ENCODE measurements at regions not wholly inside any gene's neighbourhood (a gene's known extent, or its start where the extent isn't known, plus 50 kb on each side); places are given as distances from the start of the nearest gene placed in this dataset.
A peak's percentile ranks its signal among the peaks of the same experiment; 100 is the strongest.

DNA sequence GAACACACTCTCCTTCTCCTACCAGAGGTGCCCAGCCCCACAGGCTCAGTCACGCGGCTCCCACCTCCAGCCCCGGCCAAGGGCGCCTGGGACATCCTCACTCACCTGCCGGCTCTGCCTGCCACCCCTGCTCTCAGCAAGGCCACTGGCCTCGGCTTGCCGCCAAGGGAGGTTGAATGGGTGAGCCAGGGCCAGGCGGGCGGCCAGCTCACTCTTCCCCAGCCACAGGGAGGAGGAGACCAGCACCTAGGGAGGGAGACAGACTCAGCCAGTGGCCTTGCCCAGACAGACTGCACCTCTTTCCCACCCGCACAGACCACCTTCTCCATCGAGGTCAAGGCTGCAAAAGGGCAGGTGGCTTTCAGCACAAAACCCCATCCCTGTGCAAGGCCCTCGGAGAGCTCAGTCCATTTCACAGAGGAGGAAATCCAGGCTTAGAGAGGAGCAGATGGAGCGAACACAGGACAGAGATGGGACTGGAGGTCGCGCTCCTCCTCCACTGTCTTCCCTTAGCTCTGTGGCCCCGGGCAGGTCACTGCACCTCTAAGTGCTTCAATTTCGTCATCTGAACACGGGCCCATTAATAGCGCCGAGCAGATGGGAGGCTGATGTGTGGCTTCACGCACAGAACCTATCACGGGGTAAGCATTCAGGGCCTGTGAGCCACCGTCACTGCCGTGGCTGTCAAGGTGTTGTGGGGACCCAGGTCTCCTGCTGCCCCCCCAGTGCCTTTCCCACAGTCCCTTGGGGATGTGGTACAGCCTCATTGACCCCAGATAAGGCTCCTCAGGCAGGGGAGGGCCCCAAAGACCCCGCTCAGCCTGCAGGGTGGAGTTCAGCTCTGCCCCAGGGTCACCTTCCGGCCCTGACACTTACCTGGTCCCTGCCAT, 56.1 kb downstream of the RMI2 start:
- DNase-seq (ENCODE audit: low read depth): no peak

DNA sequence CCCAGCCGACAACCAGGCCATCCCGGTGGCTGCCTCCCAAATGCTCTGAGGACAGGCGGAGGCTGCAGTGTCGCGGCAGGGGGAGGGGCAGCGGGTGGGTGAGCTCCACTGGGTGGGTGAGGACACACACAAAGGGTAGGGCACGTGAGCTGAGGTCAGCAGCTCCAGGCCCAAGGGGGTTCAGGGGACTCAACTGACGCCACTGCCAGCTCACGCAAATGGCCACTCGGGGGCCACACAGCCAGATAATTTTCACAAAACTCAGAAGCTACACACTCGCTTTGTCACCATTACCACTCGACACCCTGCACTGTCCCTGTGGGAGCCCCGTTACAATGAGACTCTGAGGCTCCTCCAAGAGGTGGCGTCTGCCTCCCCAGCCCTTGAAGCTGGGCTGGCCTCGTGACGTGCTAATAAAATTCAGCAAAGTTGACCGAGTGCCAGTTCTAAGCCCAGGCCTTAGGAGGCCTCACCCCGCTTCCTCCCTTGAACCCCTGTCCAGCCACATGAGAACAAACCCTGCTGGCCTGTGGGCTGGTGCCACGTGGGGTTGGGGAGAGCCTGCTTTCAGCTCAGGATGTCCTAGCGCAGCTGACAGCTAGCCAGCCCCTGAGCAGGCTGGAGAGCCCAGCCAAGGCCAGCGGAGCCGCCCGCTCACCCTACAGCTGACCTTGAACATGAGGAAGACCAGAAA, 56.9 kb downstream of the RMI2 start:
- no peak for DNase-seq (ENCODE audit: low read depth)

DNA sequence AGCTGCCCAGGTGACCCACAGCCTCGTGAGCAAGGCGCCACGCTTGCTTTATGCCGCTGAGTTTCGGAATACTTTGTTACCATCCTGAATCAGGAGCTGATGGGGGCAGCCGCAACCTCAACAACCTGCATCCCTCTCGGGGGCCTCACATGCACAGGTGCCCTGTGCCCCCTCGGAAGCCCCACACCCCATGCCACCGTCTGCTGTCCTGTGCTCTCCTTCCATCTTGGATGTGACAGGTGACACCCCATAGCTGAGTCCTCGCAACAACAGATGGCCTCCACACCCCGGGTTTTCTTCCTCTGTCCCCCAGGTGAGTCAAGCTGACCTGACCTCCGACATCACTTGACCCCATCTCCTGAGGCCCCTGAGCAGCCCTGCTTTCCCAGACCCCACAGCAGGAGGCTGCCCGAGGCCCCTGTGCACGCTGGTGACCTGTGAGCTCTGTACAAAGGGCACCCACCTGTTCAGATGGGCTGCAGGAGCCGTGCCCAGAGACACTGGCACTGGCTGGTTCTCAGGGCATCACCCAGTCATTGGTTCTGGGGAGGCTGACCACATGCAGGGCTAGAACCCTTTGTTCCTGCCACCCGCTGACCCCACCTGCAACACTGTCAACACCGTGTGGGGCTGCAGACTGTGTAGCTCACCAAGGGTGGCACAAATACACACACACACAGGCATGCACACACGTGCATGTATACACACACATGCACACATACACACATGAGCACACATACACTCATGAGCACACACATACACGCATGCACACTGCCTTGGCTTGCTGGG, 57.7 kb downstream of the RMI2 start:
- DNase-seq (ENCODE audit: low read depth): no peak

DNA sequence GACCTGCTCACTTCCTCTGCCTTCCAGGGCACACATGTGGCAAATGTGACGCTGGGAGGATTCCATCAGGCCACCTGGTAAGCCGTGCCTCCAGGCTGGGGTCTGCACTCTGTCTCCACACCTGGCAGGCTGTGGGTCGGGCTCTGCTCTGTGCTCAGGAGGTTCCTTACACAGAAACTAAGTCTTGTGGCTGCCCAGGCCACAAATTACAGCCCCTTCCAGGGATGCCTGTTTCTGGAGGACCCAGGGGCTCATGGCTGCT, 58.2 kb downstream of the RMI2 start:
- no peak for DNase-seq (ENCODE audit: low read depth)

DNA sequence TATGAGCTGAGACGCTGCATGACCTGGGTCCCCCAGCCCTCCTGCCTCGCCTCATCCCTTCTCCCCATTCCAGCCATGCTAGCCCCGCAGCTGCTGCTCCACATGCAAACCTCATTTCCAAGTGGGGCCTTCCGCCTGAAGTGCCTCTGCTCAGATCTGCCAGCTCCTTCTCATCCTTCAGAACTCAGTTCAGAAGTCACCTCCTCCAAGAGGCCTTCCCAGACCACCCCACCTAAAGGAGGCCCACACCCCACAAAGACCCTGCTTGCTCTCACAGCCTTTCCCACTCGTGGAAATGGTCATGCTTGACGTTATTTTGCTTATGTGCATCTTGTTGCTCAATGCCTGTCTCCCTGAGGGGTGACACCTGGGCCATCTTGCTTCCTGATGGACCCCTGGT, 58.7 kb downstream of the RMI2 start:
- DNase-seq (ENCODE audit: low read depth): no peak

- no peak for DNase-seq (ENCODE audit: low read depth)
Measured at GRCh38 chr16:11404603-11405002, 59.3 kb downstream of the RMI2 start.

DNA sequence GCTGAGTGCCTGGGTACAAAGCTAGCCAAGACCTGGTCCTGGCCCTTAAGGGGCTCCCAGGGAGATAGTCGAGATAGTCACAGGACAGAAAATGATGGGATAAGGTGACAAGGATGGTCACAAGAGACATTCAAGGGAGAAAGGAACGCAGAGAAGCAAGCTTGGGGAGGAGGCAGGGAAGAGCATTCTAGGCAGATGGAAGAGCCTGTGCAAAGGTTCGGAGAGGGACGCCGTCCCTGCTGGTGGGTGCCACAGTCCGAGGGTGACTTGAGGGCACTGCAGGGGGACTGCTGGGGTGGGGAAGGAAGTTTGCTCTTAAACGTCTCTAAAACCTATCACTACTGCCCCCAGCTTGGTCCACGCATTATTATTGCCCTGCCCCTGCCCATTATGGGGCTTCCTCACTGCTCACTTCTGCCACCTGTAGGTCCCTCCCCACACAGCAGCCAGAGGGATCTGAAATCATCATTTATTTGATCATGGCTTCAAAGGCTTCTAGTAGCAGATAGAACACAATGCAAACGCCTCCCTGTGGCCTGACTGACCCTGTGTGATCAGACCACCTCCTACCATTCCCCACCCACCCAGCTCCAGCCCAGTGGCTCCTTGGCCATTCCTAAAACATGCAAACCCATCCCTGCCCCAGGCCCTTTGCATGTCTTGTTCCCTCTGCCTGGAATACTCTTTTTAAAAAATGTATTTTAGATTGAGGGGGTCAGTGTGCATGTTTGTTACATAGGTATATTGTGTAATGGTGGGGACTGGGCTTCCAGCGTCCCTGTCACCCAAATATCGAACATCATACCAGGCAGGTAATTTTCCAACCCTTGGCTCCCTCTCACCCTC, 60.3 kb downstream of the RMI2 start:
- DNase-seq (ENCODE audit: low read depth): peak; percentile 35

GRCh38 chr16:11406177-11406560, 60.9 kb downstream of the RMI2 start:
- no peak for DNase-seq (ENCODE audit: low read depth)

DNA sequence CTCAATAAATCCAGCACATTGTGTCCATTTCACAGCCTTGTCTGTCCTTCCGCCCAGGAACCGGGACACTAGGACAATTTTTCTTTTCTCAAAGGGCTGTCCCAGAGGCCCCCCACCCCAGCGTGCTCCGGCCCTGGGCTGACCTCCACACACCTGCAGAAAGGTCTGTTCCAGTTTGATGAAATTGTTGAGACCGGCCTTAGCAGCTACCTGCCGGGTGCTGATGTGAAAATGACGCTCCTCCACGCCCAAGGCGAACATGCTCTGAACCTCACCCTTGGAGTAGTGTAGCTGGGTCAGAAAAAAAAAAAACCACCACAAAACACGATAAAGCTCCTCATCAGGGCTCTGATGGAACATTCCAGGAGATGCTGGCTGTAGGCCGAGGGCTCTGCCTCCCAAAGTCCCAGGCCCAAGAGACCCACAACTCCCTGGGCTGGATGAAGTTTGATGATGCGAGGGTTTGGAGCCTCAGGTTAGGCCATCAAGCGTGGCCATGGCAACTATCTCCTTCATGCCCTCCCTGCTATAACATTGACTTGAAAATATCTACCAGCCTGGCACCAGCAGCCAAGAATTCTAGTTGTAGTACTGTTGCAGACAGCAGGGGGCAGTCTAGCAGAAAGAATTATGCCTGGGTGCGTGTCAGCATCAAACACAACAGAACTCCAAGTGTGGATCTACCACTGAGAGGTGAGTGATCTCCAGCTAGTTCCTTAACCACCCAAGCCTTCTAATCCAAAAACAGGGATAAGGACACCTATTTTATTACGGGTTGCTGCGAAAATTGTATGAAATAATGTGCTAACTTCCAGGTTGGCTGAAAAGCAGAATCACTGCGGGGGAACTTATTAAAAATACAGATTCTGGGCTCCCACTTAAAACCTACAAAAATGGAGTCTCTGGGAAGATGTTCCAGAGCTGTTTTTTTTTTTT, 62.1 kb downstream of the RMI2 start:
- DNase-seq (ENCODE audit: low read depth): peak; percentile 75

DNA sequence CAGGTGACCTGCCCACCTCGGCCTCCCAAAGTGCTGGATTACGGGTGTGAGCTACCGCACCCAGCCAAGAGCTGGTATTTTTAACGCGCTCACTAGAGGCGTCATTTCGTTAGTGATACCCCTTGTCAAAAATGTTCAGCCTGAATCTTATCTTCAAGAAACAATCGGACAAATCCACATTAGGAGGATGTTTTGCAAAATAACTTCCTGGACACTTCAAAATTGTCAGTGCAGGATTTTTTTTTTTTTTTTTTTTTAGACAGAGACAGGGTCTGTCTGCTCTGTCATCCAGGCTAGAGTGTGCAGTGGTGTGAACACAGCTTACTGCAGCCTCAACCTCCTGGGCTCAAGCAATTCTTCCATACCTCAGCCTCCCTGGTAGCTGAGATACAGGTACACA, 63.0 kb downstream of the RMI2 start:
- DNase-seq (ENCODE audit: low read depth): no peak

GRCh38 chr16:11409398-11409797, 64.1 kb downstream of the RMI2 start:
- DNase-seq (ENCODE audit: low read depth): peak; percentile 48

DNA sequence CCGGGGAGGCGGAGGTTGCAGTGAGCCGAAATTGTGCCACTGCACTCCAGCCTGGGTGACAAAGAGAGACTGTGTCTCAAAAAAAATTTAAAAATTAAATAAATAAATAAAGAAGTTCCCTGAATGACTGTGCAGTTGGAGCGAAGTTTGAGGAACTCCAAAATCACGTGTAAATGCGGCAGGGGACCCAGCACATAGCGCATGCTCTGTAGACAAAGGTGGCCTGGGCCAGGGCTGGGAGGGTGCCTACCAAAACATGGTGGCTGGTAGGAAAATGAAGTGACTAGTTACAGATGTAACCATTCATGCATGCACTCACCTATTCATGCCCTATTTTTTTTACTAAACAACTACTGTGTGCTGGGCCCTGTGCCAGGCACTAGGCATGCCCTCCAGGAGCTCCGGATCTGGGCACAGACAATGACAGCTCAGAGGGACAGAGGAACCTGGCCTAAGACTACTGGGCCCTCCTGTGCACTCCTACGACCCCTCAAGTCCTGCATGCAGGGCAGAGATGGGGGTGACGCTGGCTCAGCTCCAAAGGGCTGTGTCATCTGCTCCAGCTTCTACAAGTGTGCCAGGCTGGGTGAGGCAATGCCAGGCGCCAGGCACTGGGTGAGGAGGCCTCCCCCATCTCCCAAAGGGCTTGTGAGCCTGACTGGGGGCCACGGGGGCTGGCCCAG, 65.3 kb downstream of the RMI2 start:
- no peak for DNase-seq (ENCODE audit: low read depth)

DNA sequence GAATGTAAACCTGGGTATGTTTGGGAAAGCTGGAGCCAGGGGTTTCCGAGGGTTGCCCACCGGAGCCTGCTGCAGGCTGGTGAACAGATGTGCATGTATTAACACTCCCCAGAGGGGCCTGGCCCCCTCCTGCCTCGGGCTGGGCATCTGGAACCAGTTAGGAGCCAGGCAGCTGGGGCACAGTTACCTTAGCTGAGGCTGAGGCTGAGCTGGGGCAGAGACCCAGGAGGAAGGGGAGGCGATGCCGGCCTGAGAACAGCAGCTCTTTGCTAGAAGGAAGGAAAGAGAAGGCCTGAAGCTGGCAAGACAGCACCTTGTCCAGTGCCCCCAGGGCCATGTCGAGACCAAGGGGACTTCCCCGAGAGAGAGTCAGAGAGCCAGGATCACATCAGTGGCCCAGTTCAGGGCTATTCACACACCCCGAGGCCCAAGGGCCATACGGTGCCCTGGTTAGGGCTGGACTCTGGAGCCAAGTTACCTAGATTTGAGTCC, 65.8 kb downstream of the RMI2 start:
- no peak for DNase-seq (ENCODE audit: low read depth)

DNA sequence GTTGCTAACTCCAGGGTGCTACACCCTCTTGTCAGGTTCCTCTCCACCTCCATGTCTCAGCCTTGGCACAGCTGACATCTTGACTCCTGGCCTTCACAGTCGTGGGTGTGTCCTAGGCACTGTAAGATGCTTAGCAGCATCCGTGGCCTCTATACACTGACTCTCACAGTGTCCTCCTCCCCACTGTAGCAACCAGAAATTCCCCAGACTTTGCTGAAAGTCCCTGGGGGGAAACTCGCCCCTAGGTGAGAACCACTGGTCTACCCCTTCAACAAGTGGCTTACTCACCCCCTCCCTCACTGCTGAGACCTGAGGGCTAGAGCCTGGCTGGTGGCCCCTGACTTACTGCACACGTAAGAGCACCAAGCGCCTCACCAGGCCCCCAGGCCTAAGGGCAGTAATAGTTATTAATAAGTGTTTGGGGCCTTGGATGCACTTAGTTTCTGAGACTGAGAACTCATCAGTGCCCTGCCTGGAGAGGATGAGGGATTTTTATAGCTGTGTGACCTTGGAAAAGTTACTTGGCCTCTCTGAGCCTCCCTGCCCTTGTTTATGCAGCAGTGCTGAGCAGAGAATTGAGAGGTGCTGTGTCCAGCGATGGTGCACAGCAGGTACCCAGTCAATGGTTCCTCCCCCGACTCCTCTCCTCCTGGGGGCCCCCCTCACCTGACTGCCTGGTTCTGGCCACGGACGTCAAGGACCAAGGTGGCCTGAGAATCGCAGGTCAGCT, 67.1 kb downstream of the RMI2 start:
- DNase-seq (ENCODE audit: low read depth): no peak

DNA sequence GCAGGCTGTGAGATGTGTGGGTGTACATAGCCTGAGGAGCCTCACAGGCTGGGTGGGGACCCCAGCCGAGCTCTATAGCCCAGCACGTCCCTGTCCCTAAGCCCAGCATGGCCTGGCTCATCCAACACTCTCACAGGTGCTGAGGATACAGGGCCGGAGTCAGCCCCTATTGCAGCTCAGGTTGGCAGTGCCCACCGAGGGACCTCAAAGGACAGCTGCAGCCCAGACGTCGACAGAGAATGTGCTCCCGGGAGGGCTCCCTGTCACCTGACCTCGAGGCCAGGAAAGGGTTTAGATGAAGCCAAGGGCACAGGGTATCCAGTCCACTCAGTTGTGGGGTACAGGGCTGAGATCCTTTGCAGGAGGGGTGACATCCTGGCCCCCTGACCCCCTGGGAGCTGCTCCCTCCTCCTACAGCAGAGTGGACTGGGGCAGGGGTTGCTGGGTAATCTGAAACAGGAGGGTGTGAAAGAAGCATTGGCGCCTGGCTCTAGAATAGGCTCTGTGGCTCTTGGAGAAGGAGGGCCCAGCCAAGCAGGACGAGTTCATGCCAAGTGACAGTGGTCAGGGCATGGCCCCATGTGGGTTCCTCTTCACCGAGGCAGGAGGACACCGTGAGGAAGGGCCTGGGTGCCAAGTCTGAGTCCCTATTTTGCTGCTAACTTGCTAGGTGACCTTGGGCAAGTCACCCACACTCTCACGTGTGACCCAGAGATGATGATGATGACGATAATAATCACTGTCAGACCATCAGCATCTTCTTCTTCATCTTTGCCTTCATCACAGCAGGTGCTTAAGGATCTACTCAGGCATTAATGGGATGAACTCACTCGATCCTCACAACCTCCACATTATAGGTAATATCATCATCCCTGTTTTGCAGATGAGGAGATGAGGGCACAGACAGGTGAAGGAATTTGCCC, 68.0 kb downstream of the RMI2 start:
- DNase-seq (ENCODE audit: low read depth): no peak

- DNase-seq (ENCODE audit: low read depth): no peak
Measured at GRCh38 chr16:11413907-11414595, 68.8 kb downstream of the RMI2 start.

- no peak for DNase-seq (ENCODE audit: low read depth)
Measured at GRCh38 chr16:11414815-11415775, 69.8 kb downstream of the RMI2 start.

Measured in EH (cell line).